Smooth muscle cell (in vitro differentiated cells): ENCODE measurements at regions not wholly inside any gene's neighbourhood (a gene's known extent, or its start where the extent isn't known, plus 50 kb on each side); places are given as distances from the start of the nearest gene placed in this dataset.

Experiments
- DNase-seq: peaks from one replicate; lab custom pipeline; 2025; ENCODE audit not compliant: unreplicated experiment; lab: John Stamatoyannopoulos, UW
- H2AFZ ChIP-seq: fragments of 200-600 bp; sonication (generic); 2 replicates; pipeline ENCODE4 v1.6.0; 2016; ENCODE audit warnings: antibody characterized with exemption, low read depth, mild to moderate bottlenecking
- H3F3A ChIP-seq: fragments of 200-600 bp; sonication (generic); 2 replicates; pipeline ENCODE4 v1.6.0; 2017; ENCODE audit warnings: antibody characterized with exemption, low read depth
- H3K27ac ChIP-seq: fragments of 200-600 bp; sonication (generic); 2 replicates; pipeline ENCODE4 v1.5.1; 2016; ENCODE audit warnings: low read depth, mild to moderate bottlenecking
- H3K27me3 ChIP-seq: fragments of 200-600 bp; sonication (generic); 2 replicates; pipeline ENCODE4 v1.6.1; 2016; ENCODE audit warnings: low read depth, mild to moderate bottlenecking
- H3K36me3 ChIP-seq: fragments of 200-600 bp; sonication (generic); 2 replicates; pipeline ENCODE4 v1.5.1; 2016; ENCODE audit warnings: low read depth
- H3K4me1 ChIP-seq: fragments of 200-600 bp; sonication (generic); 2 replicates; pipeline ENCODE4 v1.5.1; 2016; ENCODE audit warnings: low read depth
- H3K4me2 ChIP-seq: fragments of 200-600 bp; sonication (generic); 2 replicates; pipeline ENCODE4 v1.6.0; 2016; ENCODE audit warnings: mild to moderate bottlenecking
- H3K4me3 ChIP-seq: fragments of 200-600 bp; sonication (generic); 2 replicates; pipeline ENCODE4 v1.5.1; 2016; ENCODE audit warnings: mild to moderate bottlenecking
- H3K79me2 ChIP-seq: fragments of 200-600 bp; sonication (generic); 2 replicates; pipeline ENCODE4 v1.6.0; 2016; ENCODE audit warnings: low read depth, mild to moderate bottlenecking
- H3K9ac ChIP-seq: fragments of 200-600 bp; sonication (generic); 2 replicates; pipeline ENCODE4 v1.6.0; 2016; ENCODE audit warnings: low read depth
- H3K9me3 ChIP-seq: fragments of 200-600 bp; sonication (generic); replicated peaks from 2 replicates; pipeline ENCODE4 v1.5.1; 2016; ENCODE audit warnings: low read depth
- H4K20me1 ChIP-seq: fragments of 200-600 bp; sonication (generic); 2 replicates; pipeline ENCODE4 v1.6.0; 2016; ENCODE audit warnings: low read depth
- WGBS: methylation state at CpG from one replicate; pipeline ENCODE4 v1.1.7; 2016; ENCODE audit warnings: low lambda C conversion rate; 5-methylcytosine and 5-hydroxymethylcytosine counted together
- TF ChIP-seq, protein P1 (sequence below): fragments of 200-600 bp; sonication (generic); IDR thresholded peaks from 2 replicates; pipeline ENCODE4 v1.5.1; 2017; ENCODE audit warnings: borderline replicate concordance, mild to moderate bottlenecking, antibody characterized with exemption; ENCODE audit not compliant: insufficient read depth, poor library complexity, severe bottlenecking

DNA sequence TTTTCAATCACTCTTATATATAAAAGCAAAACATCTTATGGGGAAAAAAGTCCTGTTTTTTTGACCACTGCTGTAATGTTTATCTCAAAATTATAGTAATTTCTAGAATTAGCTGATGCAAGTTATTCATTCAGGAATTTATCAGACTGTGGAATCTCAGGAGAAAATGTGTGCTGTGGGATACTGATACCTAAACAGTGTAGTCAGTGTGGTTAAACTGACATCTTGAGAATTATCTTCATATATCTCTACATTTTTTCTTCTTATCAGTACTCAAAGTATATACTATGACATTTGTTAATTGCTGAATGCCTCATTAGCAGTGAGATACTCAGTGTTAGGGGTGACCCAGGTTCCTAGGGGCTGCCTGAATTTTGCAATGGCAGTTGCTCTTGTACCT, 839.3 kb downstream of the KCNT2 start:
- DNase-seq, result no peak
- Histone ChIP-seq H3K9me3 (no peaks in the 10 kb centered on the region), H3K4me2 (no peak overlapping the region), H3K4me3 (no peak overlapping the region), H3K27me3 (no peaks in the 10 kb centered on the region), H3K9ac (no peak overlapping the region), H3F3A (no peaks in the 10 kb centered on the region), H3K4me1 (no peaks in the 10 kb centered on the region), H3K79me2 (no peaks in the 10 kb centered on the region), H2AFZ (no peak overlapping the region), H3K36me3 (no peaks in the 10 kb centered on the region), H3K27ac (no peak overlapping the region), H4K20me1 (no peaks in the 10 kb centered on the region)
- TF ChIP-seq, protein P1, sequence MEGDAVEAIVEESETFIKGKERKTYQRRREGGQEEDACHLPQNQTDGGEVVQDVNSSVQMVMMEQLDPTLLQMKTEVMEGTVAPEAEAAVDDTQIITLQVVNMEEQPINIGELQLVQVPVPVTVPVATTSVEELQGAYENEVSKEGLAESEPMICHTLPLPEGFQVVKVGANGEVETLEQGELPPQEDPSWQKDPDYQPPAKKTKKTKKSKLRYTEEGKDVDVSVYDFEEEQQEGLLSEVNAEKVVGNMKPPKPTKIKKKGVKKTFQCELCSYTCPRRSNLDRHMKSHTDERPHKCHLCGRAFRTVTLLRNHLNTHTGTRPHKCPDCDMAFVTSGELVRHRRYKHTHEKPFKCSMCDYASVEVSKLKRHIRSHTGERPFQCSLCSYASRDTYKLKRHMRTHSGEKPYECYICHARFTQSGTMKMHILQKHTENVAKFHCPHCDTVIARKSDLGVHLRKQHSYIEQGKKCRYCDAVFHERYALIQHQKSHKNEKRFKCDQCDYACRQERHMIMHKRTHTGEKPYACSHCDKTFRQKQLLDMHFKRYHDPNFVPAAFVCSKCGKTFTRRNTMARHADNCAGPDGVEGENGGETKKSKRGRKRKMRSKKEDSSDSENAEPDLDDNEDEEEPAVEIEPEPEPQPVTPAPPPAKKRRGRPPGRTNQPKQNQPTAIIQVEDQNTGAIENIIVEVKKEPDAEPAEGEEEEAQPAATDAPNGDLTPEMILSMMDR, result no peak

DNA sequence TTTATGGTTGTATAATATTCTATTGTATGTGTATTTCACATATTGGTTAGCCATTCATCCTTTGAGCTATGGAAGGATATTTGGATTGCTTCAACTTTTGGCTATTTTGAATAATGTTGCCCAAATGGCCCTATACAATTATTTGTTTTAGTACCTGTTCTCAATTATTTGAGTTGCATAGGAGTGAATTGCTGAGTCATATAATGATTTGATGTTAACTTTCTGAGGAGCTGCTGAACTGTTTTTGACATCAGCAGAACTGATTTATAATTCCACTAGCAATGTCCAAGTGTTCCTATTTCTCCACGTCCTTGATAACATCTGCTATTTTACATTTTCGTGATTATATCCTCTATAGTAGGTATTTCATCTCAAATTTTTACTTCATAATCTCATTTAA, 839.9 kb downstream of the KCNT2 start:
- Histone ChIP-seq H3K79me2 (no peaks in the 10 kb centered on the region), H3K27ac (no peak overlapping the region), H3K4me1 (no peaks in the 10 kb centered on the region), H3K4me3 (no peak overlapping the region), H3K36me3 (no peaks in the 10 kb centered on the region), H3K9me3 (no peaks in the 10 kb centered on the region), H3K27me3 (no peaks in the 10 kb centered on the region), H3F3A (no peaks in the 10 kb centered on the region), H2AFZ (no peak overlapping the region), H3K4me2 (no peak overlapping the region), H4K20me1 (no peaks in the 10 kb centered on the region), H3K9ac (no peak overlapping the region)
- TF ChIP-seq, protein P1, result no peak
- 93% methylated on average over 2 of the region's 2 CpGs for WGBS
- DNase-seq, result no peak

DNA sequence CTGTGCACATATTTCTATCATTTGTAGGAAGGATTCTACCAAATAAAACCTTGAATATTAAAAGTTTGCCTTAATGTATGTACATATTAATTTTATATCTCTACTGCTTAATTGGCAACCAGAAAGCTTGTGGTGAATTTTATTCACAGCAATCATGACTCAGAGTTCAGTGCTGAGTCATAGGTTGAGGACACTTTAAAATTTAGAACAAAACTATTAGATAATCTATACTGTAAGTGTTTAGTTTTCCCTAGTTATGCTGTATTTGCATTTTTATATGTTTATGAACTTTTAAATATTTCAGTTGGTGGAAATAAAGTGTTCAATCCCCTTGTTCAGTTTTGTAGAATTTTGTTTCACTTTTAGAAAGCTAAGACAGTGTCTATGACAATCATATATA, 841.5 kb downstream of the KCNT2 start:
- TF ChIP-seq, protein P1, result no peak
- Histone ChIP-seq H3K4me1 (no peaks in the 10 kb centered on the region), H3K4me3 (no peak overlapping the region)

DNA sequence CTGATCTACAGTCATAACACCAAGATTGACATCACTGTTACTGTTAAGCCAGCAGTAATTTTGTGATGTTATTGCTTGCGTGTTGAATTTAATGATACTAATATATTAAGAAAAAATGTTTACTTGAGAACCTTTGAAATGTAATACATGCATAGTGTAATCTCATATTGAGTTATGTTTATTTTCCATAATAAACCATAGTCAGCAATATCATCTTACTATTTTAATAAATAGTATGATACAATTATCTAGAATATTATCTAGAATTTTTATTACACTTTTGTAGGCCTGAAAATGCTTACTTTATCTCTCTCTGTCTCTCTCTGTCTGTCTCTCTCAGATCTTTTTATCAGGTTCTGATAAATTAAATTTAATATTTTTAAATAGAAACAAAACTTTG, 843.1 kb downstream of the KCNT2 start:
- Histone ChIP-seq H3K9me3 (no peaks in the 10 kb centered on the region), H4K20me1 (no peaks in the 10 kb centered on the region), H2AFZ (no peak overlapping the region), H3F3A (no peaks in the 10 kb centered on the region), H3K9ac (no peak overlapping the region), H3K4me1 (no peaks in the 10 kb centered on the region), H3K36me3 (no peaks in the 10 kb centered on the region), H3K4me2 (no peak overlapping the region), H3K4me3 (no peak overlapping the region), H3K27me3 (no peaks in the 10 kb centered on the region), H3K27ac (no peak overlapping the region), H3K79me2 (no peaks in the 10 kb centered on the region)
- WGBS, result 100% methylated on average over 1 of the region's 1 CpG
- DNase-seq, result no peak
- TF ChIP-seq, protein P1, result no peak

More for the DNA sequence above, 841.5 kb downstream of the KCNT2 start:
- Histone ChIP-seq H4K20me1 (no peaks in the 10 kb centered on the region), H3K27me3 (no peaks in the 10 kb centered on the region), H2AFZ (no peak overlapping the region), H3K36me3 (no peaks in the 10 kb centered on the region), H3K4me2 (no peak overlapping the region), H3K27ac (no peak overlapping the region), H3K79me2 (no peaks in the 10 kb centered on the region), H3K9ac (no peak overlapping the region), H3F3A (no peaks in the 10 kb centered on the region), H3K9me3 (no peaks in the 10 kb centered on the region)
- DNase-seq, result no peak
